NCI-H460 (cell line): ENCODE measurements at regions not wholly inside any gene's neighbourhood (a gene's known extent, or its start where the extent isn't known, plus 50 kb on each side); places are given as distances from the start of the nearest gene placed in this dataset.
A peak's percentile ranks its signal among the peaks of the same experiment; 100 is the strongest.
"Not testable (repeated sequence)": the region's sequence is repeated elsewhere in the genome, so short reads cannot be mapped to it uniquely, and the experiment has no call there.

ENCODE experiments used
- DNase-seq: peaks from one replicate; pipeline ENCODE4 v3.0.0-alpha.2; 2016; ENCODE audit warnings: low read depth; ENCODE audit errors: extremely low read depth

DNA sequence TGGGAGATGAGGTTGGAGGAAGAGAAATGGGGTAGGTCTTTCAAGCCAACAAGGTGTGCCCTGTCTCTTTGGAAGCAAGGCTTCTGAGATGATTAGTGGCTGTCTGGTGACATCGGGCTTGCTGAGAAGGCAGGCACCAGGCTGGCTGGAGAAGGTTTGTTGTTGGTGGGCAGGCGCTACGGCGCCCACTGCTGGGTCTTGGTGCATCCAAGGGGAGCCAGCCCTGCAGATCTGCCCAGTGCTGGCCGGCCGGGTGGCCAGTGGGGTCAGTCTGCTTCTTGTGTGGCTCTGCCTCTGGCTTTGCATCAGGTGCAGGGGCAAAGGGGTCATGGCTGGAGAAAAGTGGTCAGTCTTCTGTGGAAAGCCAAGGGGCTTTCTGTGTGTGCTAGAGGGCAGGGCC, 126.2 kb downstream of the TLR5 start:
- DNase-seq: no peak

DNA sequence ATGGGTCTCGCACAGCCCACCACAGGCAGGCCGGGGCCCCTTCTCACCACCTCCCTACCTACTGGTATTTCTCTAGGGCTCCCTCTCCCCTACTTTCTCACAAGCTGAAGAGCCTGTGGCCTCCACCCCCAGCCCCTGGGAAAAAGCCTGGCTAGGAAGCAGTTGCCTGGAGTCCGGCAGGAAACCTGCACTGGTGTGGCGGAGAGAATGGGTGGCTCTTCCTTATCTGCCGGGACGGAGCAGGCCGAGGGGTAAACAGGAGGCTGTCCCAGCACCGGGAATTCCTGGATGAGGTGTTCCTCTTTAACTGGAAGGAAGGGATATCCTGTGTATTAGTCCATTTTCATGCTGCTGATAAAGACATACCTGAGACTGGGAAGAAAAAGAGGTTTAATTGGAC, 125.8 kb downstream of the TLR5 start:
- DNase-seq: no peak

DNA sequence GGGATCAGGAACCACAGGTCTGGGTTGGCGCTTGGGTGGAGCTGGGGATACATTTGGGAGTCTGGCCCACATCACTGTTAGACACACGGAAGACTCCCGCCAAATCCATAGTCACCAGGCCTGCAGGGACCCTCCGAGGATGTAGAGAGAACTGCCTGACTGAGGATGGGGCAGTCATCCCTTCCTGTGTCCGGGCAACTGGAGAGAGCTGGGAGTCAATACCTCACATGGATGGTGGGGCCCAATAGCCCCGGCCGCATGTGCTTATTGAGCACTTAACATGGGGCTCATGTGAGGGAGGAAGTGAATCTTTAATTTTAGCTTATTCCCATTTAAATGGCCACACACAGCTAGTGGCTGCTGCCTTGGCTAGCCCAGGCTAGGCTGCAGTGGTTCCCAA, 124.5 kb downstream of the TLR5 start:
- DNase-seq: no peak

- DNase-seq: no peak
Observed at GRCh38 chr1:223019256-223019655, 123.8 kb downstream of the TLR5 start.

- DNase-seq: no peak
Observed at GRCh38 chr1:223020770-223021169, 122.3 kb downstream of the TLR5 start.

DNA sequence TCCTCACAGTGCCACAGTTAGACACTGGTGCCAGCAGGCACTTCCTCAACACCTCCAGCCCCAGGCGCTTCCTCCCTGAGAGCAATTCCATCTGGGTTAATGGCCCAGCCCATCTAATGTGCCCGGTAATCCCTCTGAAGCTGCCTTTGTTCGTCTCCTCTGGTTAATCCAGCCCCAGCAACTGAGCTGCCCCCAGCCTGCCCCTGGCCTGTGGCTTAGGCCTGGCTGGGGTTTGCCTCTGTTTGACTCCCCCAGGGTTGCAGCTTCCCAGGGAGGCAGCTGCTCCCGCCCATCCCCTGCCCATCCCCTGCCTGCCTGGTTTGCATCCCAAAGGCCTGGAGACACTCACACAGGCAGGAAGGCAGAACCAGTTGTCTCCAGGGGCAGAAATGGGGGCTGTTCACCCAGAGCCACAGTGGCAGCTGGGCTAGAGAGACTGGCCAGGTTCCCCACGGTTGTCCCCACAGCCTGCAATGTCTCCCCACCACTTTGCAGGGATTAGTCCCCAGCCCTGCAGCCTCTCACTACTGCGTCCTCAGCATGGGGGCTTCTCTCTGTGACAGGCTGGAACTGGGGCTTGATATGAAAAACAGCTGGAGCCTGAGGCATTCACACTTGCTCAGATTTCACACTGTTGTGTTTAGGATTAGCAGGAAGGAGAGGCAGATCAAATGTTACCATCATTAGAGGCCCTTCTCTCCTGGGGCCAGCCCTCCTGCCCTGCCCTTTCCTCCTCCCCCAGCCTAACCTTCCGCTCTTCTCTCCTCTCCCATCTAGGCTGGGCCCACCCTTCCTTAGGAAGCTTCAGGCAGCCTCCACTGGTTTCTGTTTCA, 120.2 kb downstream of the TLR5 start:
- DNase-seq: peak; percentile 97

GRCh38 chr1:223023863-223024262, 119.2 kb downstream of the TLR5 start:
- no peak for DNase-seq

DNA sequence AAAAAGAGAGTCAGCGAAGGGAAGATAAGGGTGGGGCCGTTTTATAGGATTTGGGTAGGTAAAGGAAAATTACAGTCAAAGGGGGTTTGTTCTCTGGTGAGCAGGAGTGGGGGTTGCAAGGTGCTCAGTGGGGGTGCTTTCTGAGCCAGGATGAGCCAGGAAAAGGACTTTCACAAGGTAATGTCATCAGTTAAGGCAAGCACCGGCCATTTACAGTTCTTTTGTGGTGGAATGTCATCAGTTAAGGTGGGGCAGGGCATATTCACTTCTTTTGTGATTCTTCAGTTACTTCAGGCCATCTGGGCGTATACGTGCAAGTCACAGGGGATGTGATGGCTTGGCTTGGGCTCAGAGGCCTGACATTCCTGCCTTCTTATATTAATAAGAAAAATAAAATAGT, 118.6 kb downstream of the TLR5 start:
- not testable (repeated sequence) for DNase-seq

DNA sequence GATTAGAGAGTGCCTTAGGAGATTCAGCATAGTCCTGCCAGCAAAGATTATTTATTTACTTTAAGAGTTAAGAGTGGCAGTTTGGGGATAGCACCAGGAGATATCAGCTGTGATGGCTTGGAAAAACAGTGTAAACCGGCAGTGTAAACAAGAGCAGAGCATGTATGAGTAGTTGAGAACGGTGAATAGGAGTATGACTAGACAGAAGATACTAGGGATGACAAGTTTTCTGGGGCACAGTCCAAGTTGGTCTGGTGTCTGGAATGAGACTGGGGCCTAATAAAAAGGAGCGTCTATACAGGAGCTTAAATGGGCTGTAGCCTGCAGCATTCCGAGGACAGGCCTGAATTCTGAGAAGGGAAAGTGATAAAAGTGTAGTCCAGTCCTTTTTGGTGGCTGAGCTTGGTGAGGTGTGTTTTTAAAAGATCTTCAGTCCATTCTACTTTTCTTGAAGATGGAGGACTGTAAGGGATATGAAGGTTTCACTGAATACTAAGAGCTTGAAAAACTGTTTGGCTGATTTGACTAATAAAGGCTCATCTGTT, 117.8 kb downstream of the TLR5 start:
- peak; percentile 48 for DNase-seq

GRCh38 chr1:223026639-223027038, 116.4 kb downstream of the TLR5 start:
- not testable (repeated sequence) for DNase-seq

DNA sequence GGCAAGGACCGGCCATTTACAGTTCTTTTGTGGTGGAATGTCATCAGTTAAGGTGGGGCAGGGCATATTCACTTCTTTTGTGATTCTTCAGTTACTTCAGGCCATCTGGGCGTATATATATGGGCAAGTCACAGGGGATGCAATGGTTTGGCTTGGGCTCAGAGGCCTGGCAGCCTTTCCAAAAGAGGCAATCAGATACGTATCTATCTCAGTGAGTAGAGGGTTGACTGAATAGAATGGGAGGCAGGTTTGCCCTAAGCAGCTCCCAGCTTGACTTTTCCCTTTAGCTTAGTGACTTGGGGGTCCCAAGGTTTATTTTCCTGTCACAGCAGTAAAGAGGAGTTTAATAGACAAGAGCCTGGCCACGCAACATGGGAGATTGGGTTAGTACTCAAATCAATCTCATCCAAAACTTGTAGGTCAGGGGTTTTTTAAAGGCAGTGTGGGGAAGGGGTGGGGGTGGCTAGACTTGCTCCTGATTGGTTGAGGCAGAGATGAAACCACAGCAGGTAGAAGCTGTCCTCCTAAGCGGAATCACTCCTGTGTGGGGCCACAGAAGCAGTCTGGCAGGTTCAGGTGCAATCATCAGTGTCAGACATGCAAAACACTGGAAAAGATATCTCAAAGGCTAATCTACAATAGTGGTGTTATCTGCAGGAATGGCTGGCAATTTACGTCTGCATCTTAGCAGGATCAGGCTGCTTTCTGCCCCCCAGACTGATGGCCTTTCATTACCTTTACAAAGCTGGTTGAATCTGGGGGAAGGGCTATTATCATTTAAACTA, 112.9 kb downstream of the TLR5 start:
- no peak for DNase-seq

GRCh38 chr1:223030871-223031400, 112.1 kb downstream of the TLR5 start:
- no peak for DNase-seq

DNA sequence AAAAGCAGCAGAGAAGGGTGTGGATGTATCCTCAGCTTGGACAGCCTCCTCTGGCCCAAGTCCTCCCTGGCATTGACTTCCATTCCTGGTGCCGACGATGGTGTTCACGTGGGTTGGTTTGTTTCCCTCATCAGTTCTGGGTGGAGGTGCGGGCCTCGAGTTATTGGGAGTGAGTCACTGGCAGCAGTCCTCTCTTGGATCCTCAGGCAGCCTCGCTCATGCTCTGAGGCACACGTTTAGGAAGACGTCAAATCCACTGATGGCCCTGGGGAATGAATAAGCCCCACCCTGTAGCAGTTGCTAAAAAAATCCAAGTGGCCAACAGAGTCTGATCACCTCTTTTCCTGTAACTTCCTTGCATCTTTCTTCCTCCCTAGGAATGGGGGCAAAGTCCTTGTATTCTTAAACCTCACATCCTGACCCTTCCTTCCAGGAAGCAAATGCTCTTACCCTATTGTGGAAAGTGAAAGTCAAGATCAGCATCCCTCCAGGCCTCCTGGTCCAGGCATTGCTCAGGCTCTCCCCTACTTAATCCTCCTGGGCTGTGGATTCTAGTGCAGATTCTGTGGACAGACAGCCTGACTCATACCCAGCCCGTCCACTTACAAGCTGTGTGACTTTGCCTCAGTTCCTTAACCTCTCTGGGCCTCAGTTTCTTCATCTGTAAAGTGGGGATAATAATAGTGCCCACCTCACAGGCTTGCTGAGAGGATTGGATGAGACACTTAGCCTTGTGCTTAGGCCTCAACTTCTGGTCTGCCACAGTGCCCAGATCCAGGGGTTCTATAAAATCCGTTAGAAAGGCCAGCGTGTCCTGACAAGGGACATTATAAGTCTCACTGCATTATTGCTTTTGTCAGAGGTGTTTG, 111.1 kb downstream of the TLR5 start:
- DNase-seq: peak; percentile 57

GRCh38 chr1:223033658-223034057, 109.4 kb downstream of the TLR5 start:
- DNase-seq: no peak

- no peak for DNase-seq
Observed at GRCh38 chr1:223034270-223034798, 108.7 kb downstream of the TLR5 start.

- no peak for DNase-seq
Observed at GRCh38 chr1:223035724-223036478, 107.1 kb downstream of the TLR5 start.

DNA sequence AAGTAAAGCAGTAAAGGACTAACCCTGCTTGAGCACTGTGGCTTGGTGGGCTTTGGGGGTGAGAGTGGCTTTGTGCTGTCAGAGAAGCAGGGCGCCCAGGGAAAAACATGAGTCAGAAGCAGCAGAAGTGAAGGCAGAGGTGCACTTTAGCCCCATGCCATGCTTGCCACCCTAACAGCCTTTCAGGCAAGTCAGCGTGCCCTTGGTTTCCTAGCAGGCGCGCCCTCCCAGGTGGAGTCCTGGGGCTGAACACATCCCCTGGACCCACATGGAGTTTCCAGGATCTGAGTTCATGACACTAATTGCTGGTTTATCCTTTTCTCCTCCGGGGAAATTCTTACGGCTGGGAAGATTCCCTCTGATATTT, 106.6 kb downstream of the TLR5 start:
- no peak for DNase-seq

DNA sequence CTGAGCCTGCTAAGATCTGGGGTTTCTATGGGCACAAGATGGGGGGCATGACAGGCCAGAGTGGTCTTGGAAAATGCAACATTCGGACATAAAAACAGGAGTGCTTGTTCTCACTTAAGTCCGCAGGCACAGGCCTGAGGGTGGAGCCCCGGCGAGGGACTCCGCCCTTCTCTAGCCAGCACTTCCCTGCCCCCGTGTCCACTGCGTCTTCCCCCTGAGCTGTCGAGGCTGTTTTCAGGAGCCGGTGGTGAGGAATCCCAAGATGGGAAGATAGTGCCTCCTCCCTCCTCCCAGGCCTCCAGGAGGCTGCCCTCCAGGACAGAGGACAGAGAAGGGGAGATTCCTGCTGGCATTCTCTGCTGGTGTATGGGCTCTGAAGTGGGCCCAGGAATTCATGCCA, 105.2 kb downstream of the TLR5 start:
- no peak for DNase-seq

DNA sequence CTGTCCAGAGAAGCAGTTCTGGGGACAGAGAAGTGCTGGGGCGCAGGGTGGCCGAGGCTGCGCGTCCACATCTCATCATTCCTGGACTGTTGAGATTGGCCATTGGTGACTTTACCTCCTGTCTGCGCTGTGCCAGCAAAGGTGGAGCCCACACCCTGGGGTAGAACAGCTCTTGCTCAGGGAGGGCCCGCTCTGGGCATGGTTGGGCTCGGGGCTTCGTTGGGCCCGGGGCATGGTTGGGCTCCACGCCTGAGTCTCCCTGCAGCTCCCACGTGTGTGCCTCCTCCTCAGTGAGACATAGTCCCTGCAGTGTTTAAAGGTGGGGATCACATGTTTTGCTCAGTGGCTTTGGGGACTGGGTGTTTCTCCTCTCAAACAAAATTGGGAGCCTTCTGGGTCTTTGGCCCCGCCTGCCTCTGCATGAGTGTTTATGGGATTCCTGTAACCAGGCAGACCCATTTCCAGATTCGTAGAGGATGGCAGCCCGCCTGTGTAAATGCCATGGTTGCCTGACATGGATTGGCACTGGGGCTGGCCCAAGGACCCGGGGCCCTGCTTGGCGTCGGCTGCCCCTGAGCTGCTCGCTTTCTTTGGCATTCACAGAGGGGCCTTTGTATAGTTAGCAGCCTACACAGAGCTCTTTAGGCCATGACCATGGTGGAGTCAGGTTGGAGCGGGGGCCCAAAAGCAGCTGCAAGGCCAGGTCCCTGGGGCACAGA, 104.6 kb downstream of the TLR5 start:
- DNase-seq: no peak
